Mesodermal cell (in vitro differentiated cells): ENCODE measurements at regions not wholly inside any gene's neighbourhood (a gene's known extent, or its start where the extent isn't known, plus 50 kb on each side); places are given as distances from the start of the nearest gene placed in this dataset.

Experiments used
- H3K27ac ChIP-seq: 2 replicates; pipeline ENCODE4 v1.7.0; 2013; ENCODE audit warnings: mild to moderate bottlenecking, low read depth, low read length, moderate library complexity; ENCODE audit not compliant: severe bottlenecking
- H3K36me3 ChIP-seq: 2 replicates; pipeline ENCODE4 v1.7.1; 2013; ENCODE audit warnings: mild to moderate bottlenecking, low read length, moderate library complexity; ENCODE audit not compliant: control insufficient read depth, insufficient read depth
- H3K4me1 ChIP-seq: one replicate; pipeline ENCODE4 v1.7.1; 2013; ENCODE audit warnings: mild to moderate bottlenecking, low read length; ENCODE audit not compliant: insufficient read depth, control insufficient read depth, poor library complexity, severe bottlenecking
- H3K4me3 ChIP-seq: 2 replicates; pipeline ENCODE4 v1.7.0; 2013; ENCODE audit warnings: low read length, control low read depth, mild to moderate bottlenecking; ENCODE audit not compliant: insufficient read depth, poor library complexity, severe bottlenecking; ENCODE audit errors: extremely low read depth
- H3K9me3 ChIP-seq: 2 replicates; pipeline ENCODE4 v1.7.1; 2013; ENCODE audit warnings: mild to moderate bottlenecking, low read length, moderate library complexity; ENCODE audit not compliant: control insufficient read depth
- WGBS, 2 experiments: methylation state at CpG; one replicate each; pipeline ENCODE4 v1.1.5; 2013; ENCODE audit warnings: missing lambda C conversion rate in 2 of 2; ENCODE audit not compliant: insufficient coverage in 2 of 2; 5-methylcytosine and 5-hydroxymethylcytosine counted together

- Histone ChIP-seq H3K36me3 (no peaks in the 10 kb centered on the region), H3K4me3 (no peak overlapping the region), H3K9me3 (peaks cover 10% of the 10 kb centered on the region), H3K27ac (no peak overlapping the region), H3K4me1 (no peaks in the 10 kb centered on the region)
- no CpG with 5 or more reads among the region's 1 CpG for WGBS, 2 experiments
Measured at GRCh38 chr3:164452707-164453106, 625.6 kb downstream of the SI start.

DNA sequence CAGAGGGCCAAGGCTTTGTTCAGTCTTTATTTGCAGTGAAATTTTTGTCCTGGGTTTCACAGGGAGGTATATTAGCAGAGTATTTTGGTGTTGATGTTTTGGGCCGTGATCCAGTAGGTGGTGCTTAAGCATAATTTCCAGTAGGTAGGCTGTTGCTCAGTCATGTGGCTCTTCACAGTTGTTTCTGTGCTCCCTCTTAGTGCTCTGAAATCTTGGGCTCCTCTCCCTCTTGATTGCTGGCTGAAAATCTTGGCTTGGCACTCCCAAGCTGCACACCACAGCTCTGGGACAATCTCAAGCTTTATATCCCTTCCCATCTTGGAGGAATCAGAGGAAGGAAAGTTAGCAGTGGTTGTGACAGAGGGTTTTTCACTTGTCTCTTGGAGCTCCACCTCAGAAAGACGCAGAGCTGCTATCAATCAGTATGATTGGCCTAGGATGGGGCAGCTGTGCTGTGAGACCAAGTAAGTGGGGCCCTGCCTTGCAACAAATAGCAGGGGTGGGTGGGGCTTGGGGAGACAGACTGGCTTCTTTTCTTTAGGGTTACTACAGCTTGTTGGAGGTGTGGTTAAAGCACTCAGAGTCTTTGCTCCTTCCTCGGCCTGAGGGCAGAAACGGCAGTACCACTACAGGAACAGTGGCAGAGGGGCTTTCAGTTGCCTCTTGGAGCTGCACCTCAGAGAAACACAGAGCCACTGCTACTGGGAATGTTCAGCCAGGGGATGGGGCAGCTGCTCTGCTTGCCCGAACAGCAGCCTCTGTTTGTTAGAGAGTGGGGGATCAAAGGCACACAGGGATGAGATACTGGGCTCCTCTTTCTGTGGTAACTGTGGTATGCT, 627.0 kb downstream of the SI start:
- no peak overlapping the region for H3K4me3 ChIP-seq
- H3K9me3 ChIP-seq: peaks cover 12% of the 10 kb centered on the region
- no peak overlapping the region for H3K27ac ChIP-seq
- no peaks in the 10 kb centered on the region for H3K4me1 ChIP-seq
- no peaks in the 10 kb centered on the region for H3K36me3 ChIP-seq
- 82 to 83% methylated on average over 3 of the region's 5 CpGs for WGBS, 2 experiments

DNA sequence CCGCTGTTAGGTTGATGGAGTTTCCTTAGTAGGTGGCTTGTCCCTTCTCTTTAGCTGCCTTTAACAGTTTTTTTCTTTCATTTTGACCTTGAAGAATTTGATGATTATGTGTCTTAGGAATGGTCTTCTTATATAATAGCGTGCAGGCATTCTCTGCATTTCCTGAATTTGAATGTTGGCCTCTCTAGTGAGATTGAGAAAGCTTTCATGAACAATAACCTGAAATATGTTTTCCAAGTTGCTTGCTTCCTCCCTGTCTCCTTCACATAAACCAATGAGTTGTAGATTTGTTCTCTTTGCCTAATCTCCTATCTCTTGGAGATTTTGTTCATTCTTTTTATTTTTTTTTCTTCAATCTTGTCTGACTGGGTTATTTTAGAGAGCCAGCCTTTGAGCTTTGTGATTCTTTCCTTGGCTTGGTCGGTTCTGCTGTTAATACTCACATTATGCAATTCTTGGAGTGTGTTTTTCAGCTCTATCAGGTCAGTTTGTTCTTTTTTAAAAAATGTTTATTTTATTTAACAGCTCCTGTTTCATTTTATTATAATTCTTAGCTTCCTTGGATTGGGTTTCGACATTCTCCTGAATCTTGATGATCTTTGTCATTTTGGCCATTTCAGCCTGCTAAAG, 627.9 kb downstream of the SI start:
- H3K4me1 ChIP-seq: no peaks in the 10 kb centered on the region
- H3K36me3 ChIP-seq: no peaks in the 10 kb centered on the region
- peaks cover 12% of the 10 kb centered on the region for H3K9me3 ChIP-seq
- H3K4me3 ChIP-seq: no peak overlapping the region
- WGBS, 2 experiments: 100% methylated on average over 1 to 2 of the region's 4 CpGs
- no peak overlapping the region for H3K27ac ChIP-seq

DNA sequence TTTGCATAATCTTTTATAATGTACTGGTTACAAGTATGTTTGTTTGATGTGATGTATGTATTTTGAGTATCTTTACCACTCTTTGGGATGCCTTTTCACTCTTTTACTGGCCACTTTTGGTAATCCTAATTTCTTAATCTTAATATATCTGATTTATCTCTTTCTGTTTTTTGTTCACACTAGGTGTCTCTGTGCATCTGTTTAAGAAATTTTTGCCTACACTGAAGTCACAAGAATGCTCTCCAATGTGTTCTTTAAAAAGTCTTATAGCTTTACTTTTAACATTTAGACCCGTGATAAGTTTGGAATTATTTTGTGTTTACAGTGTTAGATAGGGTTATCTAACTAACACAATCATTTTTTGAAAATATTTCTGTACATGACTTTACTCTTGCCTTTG, 659.1 kb downstream of the SI start:
- no CpG with 5 or more reads among the region's 1 CpG for WGBS, 2 experiments
- no peak overlapping the region for H3K27ac ChIP-seq
- H3K9me3 ChIP-seq: no peaks in the 10 kb centered on the region
- no peaks in the 10 kb centered on the region for H3K36me3 ChIP-seq
- no peaks in the 10 kb centered on the region for H3K4me1 ChIP-seq
- H3K4me3 ChIP-seq: no peak overlapping the region

- H3K4me1 ChIP-seq: no peaks in the 10 kb centered on the region
- no peaks in the 10 kb centered on the region for H3K9me3 ChIP-seq
- H3K27ac ChIP-seq: no peak overlapping the region
- H3K4me3 ChIP-seq: no peak overlapping the region
- WGBS, 2 experiments: 100% methylated on average over 1 of the region's 1 CpG; no CpG with 5 or more reads in 1 of the 2 experiments
- no peaks in the 10 kb centered on the region for H3K36me3 ChIP-seq
Measured at GRCh38 chr3:164418414-164418813, 659.9 kb downstream of the SI start.

- no peaks in the 10 kb centered on the region for H3K36me3 ChIP-seq
- no peak overlapping the region for H3K4me3 ChIP-seq
- no peak overlapping the region for H3K27ac ChIP-seq
- no peaks in the 10 kb centered on the region for H3K9me3 ChIP-seq
- H3K4me1 ChIP-seq: no peaks in the 10 kb centered on the region
Measured at GRCh38 chr3:164417955-164418354, 660.3 kb downstream of the SI start.

GRCh38 chr3:164416491-164417222, 661.6 kb downstream of the SI start:
- H3K4me3 ChIP-seq: no peak overlapping the region
- H3K9me3 ChIP-seq: no peaks in the 10 kb centered on the region
- 93% methylated on average over 2 of the region's 3 CpGs; no CpG with 5 or more reads in 1 of the 2 experiments for WGBS, 2 experiments
- H3K36me3 ChIP-seq: no peaks in the 10 kb centered on the region
- H3K27ac ChIP-seq: no peak overlapping the region
- H3K4me1 ChIP-seq: no peaks in the 10 kb centered on the region

DNA sequence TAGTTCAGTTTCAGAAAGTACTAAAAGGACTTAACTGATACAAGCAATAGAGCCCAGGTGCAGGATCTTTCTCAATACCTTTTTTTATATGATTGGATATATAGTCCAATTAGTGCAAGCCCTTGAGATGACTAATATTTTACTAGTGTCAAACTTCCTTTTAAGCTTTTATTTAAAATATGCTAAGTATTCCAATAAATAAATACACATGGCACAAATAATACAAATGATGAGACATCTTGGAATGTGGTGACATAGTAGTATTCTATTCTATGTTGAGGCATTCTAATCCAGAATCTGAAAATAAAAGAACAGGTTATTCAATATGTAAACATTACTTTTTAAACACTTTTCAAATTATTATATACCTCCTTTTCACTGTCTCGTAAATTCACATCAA, 670.0 kb downstream of the SI start:
- no peak overlapping the region for H3K4me3 ChIP-seq

DNA sequence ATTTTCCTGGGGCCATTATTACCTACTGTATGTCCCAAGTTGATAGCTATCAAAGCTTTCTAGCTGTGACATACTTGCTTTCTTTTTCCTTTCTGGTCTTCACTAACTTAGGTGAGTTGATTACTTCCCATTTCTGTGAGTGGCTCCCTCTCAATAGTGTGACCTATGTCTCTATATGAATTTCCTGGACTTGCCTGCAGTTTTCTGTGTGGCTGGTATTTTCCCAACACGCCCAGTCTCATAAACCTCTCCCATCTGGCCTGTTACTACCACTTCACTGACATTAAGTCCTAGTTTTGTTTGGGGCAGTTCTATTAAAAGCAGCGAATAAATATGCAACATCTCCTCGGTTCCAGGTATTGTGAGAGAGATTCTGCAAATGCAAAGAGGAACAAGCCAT, 671.2 kb downstream of the SI start:
- Histone ChIP-seq H3K4me1 (no peaks in the 10 kb centered on the region), H3K9me3 (no peaks in the 10 kb centered on the region), H3K36me3 (no peaks in the 10 kb centered on the region), H3K27ac (no peak overlapping the region), H3K4me3 (no peak overlapping the region)
- WGBS, 2 experiments: no CpG with 5 or more reads among the region's 3 CpGs

More for the DNA sequence above, 670.0 kb downstream of the SI start:
- Histone ChIP-seq H3K36me3 (no peaks in the 10 kb centered on the region), H3K27ac (no peak overlapping the region), H3K4me1 (no peaks in the 10 kb centered on the region), H3K9me3 (no peaks in the 10 kb centered on the region)
- WGBS, 2 experiments: no CpG with 5 or more reads among the region's 1 CpG

DNA sequence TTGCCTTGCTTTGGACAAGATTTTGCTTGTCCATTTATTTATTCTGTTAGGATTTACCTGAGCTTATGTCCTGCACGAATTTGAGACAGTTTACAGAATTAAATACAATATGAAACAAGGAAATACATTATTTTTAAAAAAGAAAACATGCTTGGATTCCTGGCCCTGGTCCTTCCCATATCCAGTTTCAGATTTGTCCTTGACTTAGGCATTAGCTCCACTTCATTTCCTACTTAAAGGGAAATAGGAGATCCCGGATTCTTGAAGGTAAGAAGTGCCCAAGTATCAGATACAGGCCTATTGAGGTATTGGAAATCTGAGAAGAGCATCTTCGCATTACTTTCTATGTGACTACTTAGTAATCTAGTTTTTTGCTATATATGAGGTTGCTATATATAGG, 672.0 kb downstream of the SI start:
- WGBS, 2 experiments: no CpG with 5 or more reads among the region's 3 CpGs
- Histone ChIP-seq H3K27ac (no peak overlapping the region), H3K4me1 (no peaks in the 10 kb centered on the region)

More for the DNA sequence above, 672.0 kb downstream of the SI start:
- no peaks in the 10 kb centered on the region for H3K36me3 ChIP-seq
- no peaks in the 10 kb centered on the region for H3K9me3 ChIP-seq
- H3K4me3 ChIP-seq: no peak overlapping the region
